ENCODE measurements at regions not wholly inside any gene's neighbourhood (a gene's known extent, or its start where the extent isn't known, plus 50 kb on each side); places are given as distances from the start of the nearest gene placed in this dataset.

- DNase-seq (ENCODE audit: low read depth): no peak
- H3K4me3 ChIP-seq (ENCODE audit: control insufficient read depth, low read depth, low read length): no peak overlapping the region
- no peak for TF ChIP-seq CTCF (IDR thresholded peaks at IDR 0.05; ENCODE audit: control insufficient read depth, insufficient read depth, low read depth, low read length, missing control alignments)
Measured at GRCh38 chr13:33497146-33497845, 211.7 kb upstream of the STARD13 start.

- TF ChIP-seq CTCF (IDR thresholded peaks at IDR 0.05; ENCODE audit: control insufficient read depth, insufficient read depth, low read depth, low read length, missing control alignments): no peak
- DNase-seq (ENCODE audit: low read depth): no peak
- no peak overlapping the region for H3K4me3 ChIP-seq (ENCODE audit: control insufficient read depth, low read depth, low read length)
Measured at GRCh38 chr13:33508060-33508459, 222.5 kb upstream of the STARD13 start.

- H3K4me3 ChIP-seq (ENCODE audit: control insufficient read depth, low read depth, low read length): no peak overlapping the region
- no peak for DNase-seq (ENCODE audit: low read depth)
- TF ChIP-seq CTCF (IDR thresholded peaks at IDR 0.05; ENCODE audit: control insufficient read depth, insufficient read depth, low read depth, low read length, missing control alignments): no peak
Measured at GRCh38 chr13:33509642-33510229, 224.2 kb upstream of the STARD13 start.

DNA sequence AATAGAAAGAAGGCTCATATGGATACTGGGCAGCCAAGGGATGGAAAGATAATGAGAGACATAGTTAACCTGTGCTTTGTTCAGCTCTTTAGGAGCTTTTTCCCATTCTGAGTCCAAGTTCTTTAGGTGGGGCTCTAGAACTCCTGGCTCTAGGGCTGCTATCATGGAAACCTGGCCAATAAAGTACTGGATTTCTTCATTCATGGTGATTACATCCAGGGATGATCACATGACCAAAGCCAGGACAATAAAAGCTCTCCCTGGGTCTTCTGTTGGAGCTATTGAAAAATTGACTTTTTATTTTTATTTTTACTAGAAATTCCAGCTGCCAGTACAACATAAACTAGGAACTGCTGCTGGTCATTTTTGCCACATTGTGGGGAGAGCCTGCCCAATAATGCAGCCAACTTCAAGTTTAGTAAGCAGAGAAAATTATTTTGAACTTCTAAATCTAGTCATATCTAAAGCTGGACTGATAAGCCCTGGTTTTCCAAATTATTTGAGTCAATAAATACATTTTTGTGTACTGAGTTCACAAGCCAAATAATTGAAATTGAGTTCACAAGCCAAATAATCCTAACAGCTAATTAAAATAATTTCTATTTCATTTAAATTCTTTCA lies 224.9 kb upstream of the STARD13 start:
- H3K4me3 ChIP-seq (ENCODE audit: control insufficient read depth, low read depth, low read length): no peak overlapping the region
- no peak for DNase-seq (ENCODE audit: low read depth)
- TF ChIP-seq CTCF (IDR thresholded peaks at IDR 0.05; ENCODE audit: control insufficient read depth, insufficient read depth, low read depth, low read length, missing control alignments): no peak

GRCh38 chr13:33512880-33513554 lies 227.5 kb upstream of the STARD13 start:
- no peak overlapping the region for H3K4me3 ChIP-seq (ENCODE audit: control insufficient read depth, low read depth, low read length)
- no peak for TF ChIP-seq CTCF (IDR thresholded peaks at IDR 0.05; ENCODE audit: control insufficient read depth, insufficient read depth, low read depth, low read length, missing control alignments)
- no peak for DNase-seq (ENCODE audit: low read depth)

- TF ChIP-seq CTCF (IDR thresholded peaks at IDR 0.05; ENCODE audit: control insufficient read depth, insufficient read depth, low read depth, low read length, missing control alignments): no peak
- no peak overlapping the region for H3K4me3 ChIP-seq (ENCODE audit: control insufficient read depth, low read depth, low read length)
- DNase-seq (ENCODE audit: low read depth): no peak
Measured at GRCh38 chr13:33514362-33514761, 228.8 kb upstream of the STARD13 start.
